Activated CD8-positive, alpha-beta T cell treated with anti-CD3 and anti-CD28 coated beads for 36 hours (primary cell): ENCODE measurements at regions not wholly inside any gene's neighbourhood (a gene's known extent, or its start where the extent isn't known, plus 50 kb on each side); places are given as distances from the start of the nearest gene placed in this dataset.

Source experiments
- ATAC-seq: fragments of 200-7000 bp; cut with Tn5 transposase; one replicate; pipeline ENCODE4 v1.10.0; 2021; ENCODE audit warnings: mild to moderate bottlenecking, moderate library complexity
- CTCF ChIA-PET: fragments of 350-600 bp; sonication (Branson Sonifier 250); formaldehyde crosslinking; loops from one replicate; lab custom pipeline; 2021; ENCODE audit warnings: antibody characterized with exemption; lab: Charles Lee
- POLR2A ChIA-PET: fragments of 350-600 bp; sonication (Branson Sonifier 250); formaldehyde crosslinking; loops from one replicate; lab custom pipeline; 2021; ENCODE audit warnings: antibody characterized with exemption; lab: Charles Lee
- DNase-seq: peaks from one replicate; pipeline ENCODE4 v3.0.0-alpha.2; 2020
- H3K27ac Mint-ChIP-seq: one replicate; pipeline ENCODE4 v1.8.0; 2021; ENCODE audit warnings: mild to moderate bottlenecking, mixed read lengths
- H3K27me3 Mint-ChIP-seq: one replicate; pipeline ENCODE4 v1.8.0; 2021; ENCODE audit warnings: mixed read lengths
- H3K36me3 Mint-ChIP-seq: one replicate; pipeline ENCODE4 v1.8.0; 2021; ENCODE audit warnings: low read depth, mixed read lengths
- H3K4me1 Mint-ChIP-seq: one replicate; pipeline ENCODE4 v1.8.0; 2021; ENCODE audit warnings: low read depth, mixed read lengths
- H3K4me3 Mint-ChIP-seq: one replicate; pipeline ENCODE4 v1.8.0; 2021; ENCODE audit warnings: mild to moderate bottlenecking, moderate library complexity, mixed read lengths
- H3K9me3 Mint-ChIP-seq: one replicate; pipeline ENCODE4 v1.8.0; 2021; ENCODE audit warnings: mixed read lengths
- intact Hi-C: fragments of 100-400 bp; cut with micrococcal nuclease; formaldehyde crosslinking; loops from one replicate; pipeline ENCODE4 v1.10.0; 2022
- TF ChIP-seq, protein P1 (sequence below): fragments of 200-600 bp; IDR thresholded peaks from one replicate; pipeline ENCODE4 v1.8.0; 2022; ENCODE audit warnings: antibody characterized with exemption, mild to moderate bottlenecking

DNA sequence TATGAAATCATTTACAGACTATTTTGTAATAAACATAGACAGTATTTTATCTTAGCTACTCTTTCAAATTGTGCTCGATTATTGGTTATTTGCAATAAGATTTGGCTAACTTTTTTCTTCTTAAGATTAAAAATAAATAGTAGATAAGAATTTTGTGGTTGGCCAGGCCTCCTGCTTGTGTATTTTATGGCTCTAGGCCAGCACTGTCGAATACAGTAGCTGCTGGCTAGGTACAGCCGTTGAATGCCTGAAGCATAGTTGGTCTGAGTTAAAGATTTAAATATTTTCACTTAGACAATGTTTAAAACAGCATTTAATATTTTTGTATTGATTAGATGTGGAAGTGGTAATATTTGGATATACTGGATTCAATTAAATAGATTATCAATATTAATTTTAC lies 481.0 kb downstream of the SPRY1 start:
- POLR2A ChIA-PET = no interaction called here
- no peak for DNase-seq
- peaks cover 3% of the 10 kb centered on the region for H3K27me3 Mint-ChIP-seq
- intact Hi-C loops = no loop called here
- H3K4me1 Mint-ChIP-seq = no peaks in the 10 kb centered on the region
- TF ChIP-seq, protein P1, sequence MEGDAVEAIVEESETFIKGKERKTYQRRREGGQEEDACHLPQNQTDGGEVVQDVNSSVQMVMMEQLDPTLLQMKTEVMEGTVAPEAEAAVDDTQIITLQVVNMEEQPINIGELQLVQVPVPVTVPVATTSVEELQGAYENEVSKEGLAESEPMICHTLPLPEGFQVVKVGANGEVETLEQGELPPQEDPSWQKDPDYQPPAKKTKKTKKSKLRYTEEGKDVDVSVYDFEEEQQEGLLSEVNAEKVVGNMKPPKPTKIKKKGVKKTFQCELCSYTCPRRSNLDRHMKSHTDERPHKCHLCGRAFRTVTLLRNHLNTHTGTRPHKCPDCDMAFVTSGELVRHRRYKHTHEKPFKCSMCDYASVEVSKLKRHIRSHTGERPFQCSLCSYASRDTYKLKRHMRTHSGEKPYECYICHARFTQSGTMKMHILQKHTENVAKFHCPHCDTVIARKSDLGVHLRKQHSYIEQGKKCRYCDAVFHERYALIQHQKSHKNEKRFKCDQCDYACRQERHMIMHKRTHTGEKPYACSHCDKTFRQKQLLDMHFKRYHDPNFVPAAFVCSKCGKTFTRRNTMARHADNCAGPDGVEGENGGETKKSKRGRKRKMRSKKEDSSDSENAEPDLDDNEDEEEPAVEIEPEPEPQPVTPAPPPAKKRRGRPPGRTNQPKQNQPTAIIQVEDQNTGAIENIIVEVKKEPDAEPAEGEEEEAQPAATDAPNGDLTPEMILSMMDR = no peak
- no peaks in the 10 kb centered on the region for H3K9me3 Mint-ChIP-seq
- no peak for ATAC-seq
- H3K36me3 Mint-ChIP-seq = no peaks in the 10 kb centered on the region
- CTCF ChIA-PET = no interaction called here
- no peak overlapping the region for H3K27ac Mint-ChIP-seq
- no peak overlapping the region for H3K4me3 Mint-ChIP-seq

DNA sequence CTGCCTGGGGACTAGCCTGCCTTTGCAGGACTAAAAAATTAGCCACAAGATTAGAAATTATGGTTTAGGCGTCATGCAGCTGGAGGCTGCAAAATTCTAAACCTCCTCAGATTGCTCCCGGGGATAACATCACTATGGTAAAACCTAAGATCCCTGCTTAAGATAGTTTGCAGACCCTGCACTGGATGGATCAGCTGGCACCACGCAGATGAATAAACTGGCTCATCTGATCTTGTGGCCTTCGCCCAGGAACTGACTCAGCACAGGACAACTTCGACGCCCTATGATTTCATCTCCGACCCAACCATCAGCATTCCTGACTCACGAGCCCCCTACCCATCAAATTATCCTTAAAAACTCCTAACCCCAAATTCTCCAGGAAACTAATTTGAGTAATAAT lies 482.4 kb downstream of the SPRY1 start:
- no peak for DNase-seq
- no peak overlapping the region for H3K27ac Mint-ChIP-seq
- ATAC-seq = no peak
- POLR2A ChIA-PET = no interaction called here
- H3K9me3 Mint-ChIP-seq = no peaks in the 10 kb centered on the region
- H3K36me3 Mint-ChIP-seq = no peaks in the 10 kb centered on the region
- CTCF ChIA-PET = no interaction called here
- intact Hi-C loops = no loop called here
- TF ChIP-seq, protein P1 = no peak
- peaks cover 3% of the 10 kb centered on the region for H3K27me3 Mint-ChIP-seq
- no peak overlapping the region for H3K4me3 Mint-ChIP-seq
- H3K4me1 Mint-ChIP-seq = no peaks in the 10 kb centered on the region

DNA sequence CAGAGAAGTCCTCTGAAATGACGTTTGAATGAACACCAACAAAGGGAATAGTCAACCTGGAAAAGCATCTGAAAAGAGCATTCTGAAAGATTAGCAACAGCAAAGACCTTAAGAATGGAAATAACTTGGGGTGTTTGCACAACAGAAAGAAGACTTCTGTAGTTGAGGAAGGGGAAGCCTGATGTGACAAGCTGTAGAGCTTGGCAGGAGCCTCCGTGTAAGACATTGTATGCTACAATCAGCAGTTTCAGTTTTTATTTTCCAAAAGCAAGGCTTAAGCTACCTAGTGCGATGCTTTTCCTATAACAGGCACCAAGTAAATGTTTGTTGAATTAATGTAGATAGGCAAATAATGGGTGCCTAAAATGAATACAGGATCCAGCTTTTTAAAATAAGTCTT lies 484.0 kb downstream of the SPRY1 start:
- intact Hi-C loops = no loop called here
- Mint-ChIP-seq H3K27me3 (peaks cover 3% of the 10 kb centered on the region), H3K9me3 (no peaks in the 10 kb centered on the region), H3K4me1 (no peaks in the 10 kb centered on the region), H3K27ac (no peak overlapping the region), H3K36me3 (no peaks in the 10 kb centered on the region), H3K4me3 (no peak overlapping the region)
- ChIA-PET CTCF (no interaction called here), POLR2A (no interaction called here)
- ATAC-seq (no peak), DNase-seq (no peak)
- TF ChIP-seq, protein P1 = no peak

GRCh38 chr4:123884922-123885321 lies 488.3 kb downstream of the SPRY1 start:
- no peaks in the 10 kb centered on the region for H3K4me1 Mint-ChIP-seq
- intact Hi-C loops = no loop called here
- no peaks in the 10 kb centered on the region for H3K27me3 Mint-ChIP-seq
- H3K27ac Mint-ChIP-seq = no peak overlapping the region
- H3K9me3 Mint-ChIP-seq = no peaks in the 10 kb centered on the region
- ATAC-seq (no peak), DNase-seq (no peak)
- H3K4me3 Mint-ChIP-seq = no peak overlapping the region
- CTCF ChIA-PET = no interaction called here
- POLR2A ChIA-PET = no interaction called here
- TF ChIP-seq, protein P1 = no peak
- no peaks in the 10 kb centered on the region for H3K36me3 Mint-ChIP-seq

- Mint-ChIP-seq H3K27ac (no peak overlapping the region), H3K27me3 (no peaks in the 10 kb centered on the region), H3K9me3 (no peaks in the 10 kb centered on the region), H3K4me1 (no peaks in the 10 kb centered on the region), H3K4me3 (no peak overlapping the region), H3K36me3 (no peaks in the 10 kb centered on the region)
- DNase-seq = no peak
- intact Hi-C loops = no loop called here
- ChIA-PET POLR2A (no interaction called here), CTCF (no interaction called here)
- TF ChIP-seq, protein P1 = no peak
- no peak for ATAC-seq
These were observed 492.9 kb downstream of the SPRY1 start for GRCh38 chr4:123889507-123889906.
